ENCODE measurements at regions not wholly inside any gene's neighbourhood (a gene's known extent, or its start where the extent isn't known, plus 50 kb on each side); places are given as distances from the start of the nearest gene placed in this dataset.

GRCh38 chr6:152920016-152920415, 62.8 kb downstream of the FBXO5 start:
- no peak overlapping the region for H3K4me3 ChIP-seq (replicated peaks in 1 of 2; ENCODE audit: low read depth in 2 of 2, low read length in 2 of 2)
- no peak for TF ChIP-seq CTCF (IDR thresholded peaks at IDR 0.05; ENCODE audit: low read depth, low read length)
- DNase-seq (ENCODE audit: low read depth in 2 of 2): no peak

Measured in cardiac fibroblast (primary cell).